Osteocyte (in vitro differentiated cells): ENCODE measurements at regions not wholly inside any gene's neighbourhood (a gene's known extent, or its start where the extent isn't known, plus 50 kb on each side); places are given as distances from the start of the nearest gene placed in this dataset.
"Not testable (repeated sequence)": the region's sequence is repeated elsewhere in the genome, so short reads cannot be mapped to it uniquely, and the experiment has no call there.

Experiments
- DNase-seq: peaks from one replicate; pipeline ENCODE4 v3.0.0; 2021; ENCODE audit warnings: mixed read lengths; ENCODE audit not compliant: unreplicated experiment; ENCODE audit errors: extremely low spot score
- H3K27ac Mint-ChIP-seq: one replicate; pipeline ENCODE4 v1.8.0; 2021; ENCODE audit warnings: mild to moderate bottlenecking, mixed read lengths; ENCODE audit not compliant: unreplicated experiment
- H3K27me3 Mint-ChIP-seq: one replicate; pipeline ENCODE4 v1.8.0; 2021; ENCODE audit warnings: mixed read lengths; ENCODE audit not compliant: unreplicated experiment
- H3K36me3 Mint-ChIP-seq: one replicate; pipeline ENCODE4 v1.8.0; 2021; ENCODE audit warnings: mixed read lengths; ENCODE audit not compliant: unreplicated experiment
- H3K4me1 Mint-ChIP-seq: one replicate; pipeline ENCODE4 v1.8.0; 2021; ENCODE audit warnings: mixed read lengths; ENCODE audit not compliant: unreplicated experiment
- H3K4me3 Mint-ChIP-seq: one replicate; pipeline ENCODE4 v1.8.0; 2021; ENCODE audit warnings: mild to moderate bottlenecking, moderate library complexity, mixed read lengths; ENCODE audit not compliant: unreplicated experiment
- H3K9me3 Mint-ChIP-seq: one replicate; pipeline ENCODE4 v1.8.0; 2021; ENCODE audit warnings: mixed read lengths; ENCODE audit not compliant: unreplicated experiment
- TF ChIP-seq, protein P1 (sequence below): fragments of 200-600 bp; sonication (generic); IDR thresholded peaks from 2 replicates; pipeline ENCODE4 v1.5.0; 2021; ENCODE audit warnings: antibody characterized with exemption, mild to moderate bottlenecking, moderate library complexity

DNA sequence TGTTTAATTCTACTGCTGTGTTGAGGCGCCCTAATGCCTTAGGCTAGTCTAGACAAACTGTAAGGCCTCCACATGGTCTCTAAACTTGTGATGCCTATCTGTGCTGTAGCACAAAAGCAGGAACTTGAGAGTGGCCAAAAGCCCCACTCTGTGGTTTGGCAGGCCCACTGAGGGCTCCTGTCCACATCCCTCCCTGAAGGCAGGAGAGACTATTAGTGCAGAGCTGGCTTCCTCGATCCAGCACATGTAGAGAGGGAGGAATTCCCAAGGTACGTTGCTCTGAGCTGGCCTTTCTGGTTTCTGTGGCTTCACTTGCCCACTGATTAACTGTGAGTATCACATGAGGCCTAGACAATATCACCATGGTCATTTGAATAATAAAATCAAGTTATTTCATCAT lies 90.6 kb downstream of the POLR2M start:
- Mint-ChIP-seq H3K27ac (no peak overlapping the region), H3K27me3 (peaks cover 3% of the 10 kb centered on the region), H3K4me1 (no peaks in the 10 kb centered on the region), H3K36me3 (no peaks in the 10 kb centered on the region), H3K9me3 (no peaks in the 10 kb centered on the region), H3K4me3 (no peak overlapping the region)
- no peak for DNase-seq
- TF ChIP-seq, protein P1, sequence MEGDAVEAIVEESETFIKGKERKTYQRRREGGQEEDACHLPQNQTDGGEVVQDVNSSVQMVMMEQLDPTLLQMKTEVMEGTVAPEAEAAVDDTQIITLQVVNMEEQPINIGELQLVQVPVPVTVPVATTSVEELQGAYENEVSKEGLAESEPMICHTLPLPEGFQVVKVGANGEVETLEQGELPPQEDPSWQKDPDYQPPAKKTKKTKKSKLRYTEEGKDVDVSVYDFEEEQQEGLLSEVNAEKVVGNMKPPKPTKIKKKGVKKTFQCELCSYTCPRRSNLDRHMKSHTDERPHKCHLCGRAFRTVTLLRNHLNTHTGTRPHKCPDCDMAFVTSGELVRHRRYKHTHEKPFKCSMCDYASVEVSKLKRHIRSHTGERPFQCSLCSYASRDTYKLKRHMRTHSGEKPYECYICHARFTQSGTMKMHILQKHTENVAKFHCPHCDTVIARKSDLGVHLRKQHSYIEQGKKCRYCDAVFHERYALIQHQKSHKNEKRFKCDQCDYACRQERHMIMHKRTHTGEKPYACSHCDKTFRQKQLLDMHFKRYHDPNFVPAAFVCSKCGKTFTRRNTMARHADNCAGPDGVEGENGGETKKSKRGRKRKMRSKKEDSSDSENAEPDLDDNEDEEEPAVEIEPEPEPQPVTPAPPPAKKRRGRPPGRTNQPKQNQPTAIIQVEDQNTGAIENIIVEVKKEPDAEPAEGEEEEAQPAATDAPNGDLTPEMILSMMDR, result no peak

DNA sequence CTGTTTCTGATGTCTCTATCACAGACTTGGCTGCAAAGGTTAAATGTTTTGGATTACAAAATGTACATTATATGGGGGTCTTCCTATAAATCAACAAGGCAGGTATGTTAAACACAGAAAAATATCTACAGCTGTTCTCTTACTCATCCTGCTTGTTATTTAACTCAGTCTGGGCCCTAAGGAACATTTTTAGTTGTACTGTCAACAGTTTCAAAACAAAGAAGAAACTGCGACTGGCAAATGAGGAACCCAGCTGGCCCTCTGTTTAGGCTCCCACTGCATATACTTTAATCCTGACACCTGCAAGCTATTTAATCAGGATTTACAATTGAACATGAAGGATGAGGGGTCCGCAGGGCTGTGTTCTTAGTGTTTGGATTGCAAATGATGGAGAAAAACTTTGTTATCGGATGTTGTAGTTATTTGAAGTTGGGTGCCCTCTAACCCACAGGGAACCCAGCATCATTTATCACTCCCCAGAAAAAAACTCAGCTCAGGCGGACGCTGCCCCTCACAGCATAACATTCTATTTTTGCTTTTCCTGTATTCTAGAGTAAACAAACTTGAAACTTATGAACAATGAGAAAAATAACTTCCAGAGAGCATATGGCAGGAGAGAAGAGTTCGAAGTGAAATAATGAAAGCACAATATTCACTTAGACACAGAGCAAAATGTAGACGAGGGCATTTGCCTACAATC lies 91.2 kb downstream of the POLR2M start:
- H3K4me3 Mint-ChIP-seq, result no peak overlapping the region

DNA sequence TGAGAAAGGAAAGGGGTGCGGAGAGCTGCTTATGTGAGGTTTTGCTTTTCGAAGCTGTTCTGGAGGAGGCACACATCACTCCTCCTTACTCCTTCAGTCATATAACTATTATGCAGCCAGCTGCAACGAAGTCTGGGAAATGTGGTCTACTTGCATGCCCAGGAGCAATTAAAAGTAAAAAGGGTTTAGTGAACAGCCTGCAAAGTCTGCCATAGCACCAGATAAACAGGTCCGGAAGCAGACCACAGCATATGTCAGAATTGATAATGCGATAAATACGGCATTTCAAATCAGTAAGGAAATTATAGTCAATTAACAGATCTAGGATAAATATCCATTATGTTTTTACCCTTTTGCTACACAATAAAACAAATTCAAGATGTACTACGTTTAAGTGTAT lies 99.5 kb downstream of the POLR2M start:
- DNase-seq, result no peak
- Mint-ChIP-seq H3K4me3 (no peak overlapping the region), H3K27ac (no peak overlapping the region), H3K4me1 (no peaks in the 10 kb centered on the region), H3K27me3 (peaks cover 27% of the 10 kb centered on the region), H3K36me3 (no peaks in the 10 kb centered on the region), H3K9me3 (no peaks in the 10 kb centered on the region)
- TF ChIP-seq, protein P1, result no peak

More for the DNA sequence above, 91.2 kb downstream of the POLR2M start:
- Mint-ChIP-seq H3K27me3 (peaks cover 3% of the 10 kb centered on the region), H3K9me3 (no peaks in the 10 kb centered on the region), H3K27ac (no peak overlapping the region), H3K4me1 (no peaks in the 10 kb centered on the region), H3K36me3 (no peaks in the 10 kb centered on the region)
- TF ChIP-seq, protein P1, result no peak
- DNase-seq, result no peak

DNA sequence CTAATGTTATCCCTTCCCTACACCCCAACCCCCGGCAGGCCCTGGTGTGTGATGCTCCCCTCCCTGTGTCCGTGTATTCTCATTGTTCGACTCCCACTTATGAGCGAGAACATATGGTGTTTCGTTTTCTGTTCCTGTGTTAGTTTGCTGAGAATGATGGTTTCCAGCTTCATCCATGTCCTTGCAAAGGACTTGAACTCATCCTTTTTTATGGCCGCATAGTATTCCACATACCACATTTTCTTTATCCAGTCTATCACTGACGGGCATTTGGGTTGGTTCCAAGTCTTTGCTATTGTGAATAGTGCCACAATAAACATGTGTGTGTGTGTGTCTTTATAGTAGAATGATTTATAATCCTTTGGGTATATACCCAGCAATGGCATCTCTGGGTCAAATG lies 102.8 kb downstream of the POLR2M start:
- H3K36me3 Mint-ChIP-seq, H3K27ac Mint-ChIP-seq, H3K9me3 Mint-ChIP-seq, DNase-seq, H3K4me3 Mint-ChIP-seq, H3K4me1 Mint-ChIP-seq: not testable (repeated sequence)
- peaks cover 48% of the 10 kb centered on the region for H3K27me3 Mint-ChIP-seq

DNA sequence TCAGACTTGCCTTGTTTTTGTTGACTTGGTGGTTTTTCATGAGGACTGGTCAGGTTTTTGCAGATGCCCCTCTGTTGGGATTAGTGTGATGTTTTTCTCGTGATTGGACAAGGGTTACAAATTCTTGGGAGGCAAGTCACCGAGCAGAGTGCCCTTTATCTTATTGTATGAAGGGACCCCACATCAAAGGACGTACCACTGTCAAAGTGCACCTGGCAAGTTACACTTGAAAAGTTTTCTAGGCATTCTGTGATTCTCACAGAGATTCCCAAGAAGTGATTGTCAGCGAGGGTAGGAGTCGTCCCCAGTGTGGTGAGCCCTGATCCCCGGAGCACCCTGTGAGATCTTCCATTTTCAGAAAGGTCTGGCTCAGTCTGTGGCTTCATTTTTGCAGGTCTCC lies 110.1 kb downstream of the POLR2M start:
- no peak for DNase-seq
- Mint-ChIP-seq H3K4me1 (no peaks in the 10 kb centered on the region), H3K36me3 (no peaks in the 10 kb centered on the region), H3K4me3 (no peak overlapping the region), H3K27me3 (peaks cover 29% of the 10 kb centered on the region), H3K9me3 (no peaks in the 10 kb centered on the region), H3K27ac (no peak overlapping the region)
- TF ChIP-seq, protein P1, result no peak
